Suprapubic skin (tissue), 3 donors: ENCODE measurements at regions not wholly inside any gene's neighbourhood (a gene's known extent, or its start where the extent isn't known, plus 50 kb on each side); places are given as distances from the start of the nearest gene placed in this dataset.

Experiments
- CTCF ChIP-seq, 2 donors: fragments of 200-600 bp in 1 of 2; fragments of 450-650 bp in 1 of 2; sonication (generic) in 1 of 2; IDR thresholded peaks; one replicate each; pipeline ENCODE4 v1.5.1; 2016 to 2019; ENCODE audit warnings: antibody characterized with exemption in 2 of 2, mild to moderate bottlenecking in 1 of 2, moderate library complexity in 1 of 2
- POLR2AphosphoS5 ChIP-seq, 3 donors: sonication (generic); formaldehyde crosslinking; IDR thresholded peaks; one replicate each; pipeline ENCODE4 v1.6.1; 2017; ENCODE audit warnings: antibody characterized with exemption in 3 of 3

- TF ChIP-seq CTCF (IDR thresholded peaks at IDR 0.05) (no peak), POLR2AphosphoS5 (IDR thresholded peaks at IDR 0.05) (no peak)
Observed at GRCh38 chr3:41031401-41031800, 167.9 kb upstream of the CTNNB1 start.
